NCI-H1105 treated with DMSO at 0.1 percent for 48 hours (cell line): ENCODE measurements at regions not wholly inside any gene's neighbourhood (a gene's known extent, or its start where the extent isn't known, plus 50 kb on each side); places are given as distances from the start of the nearest gene placed in this dataset.

ENCODE experiments used
- DNase-seq: peaks from one replicate; lab custom pipeline; 2025; lab: John Stamatoyannopoulos, UW

DNA sequence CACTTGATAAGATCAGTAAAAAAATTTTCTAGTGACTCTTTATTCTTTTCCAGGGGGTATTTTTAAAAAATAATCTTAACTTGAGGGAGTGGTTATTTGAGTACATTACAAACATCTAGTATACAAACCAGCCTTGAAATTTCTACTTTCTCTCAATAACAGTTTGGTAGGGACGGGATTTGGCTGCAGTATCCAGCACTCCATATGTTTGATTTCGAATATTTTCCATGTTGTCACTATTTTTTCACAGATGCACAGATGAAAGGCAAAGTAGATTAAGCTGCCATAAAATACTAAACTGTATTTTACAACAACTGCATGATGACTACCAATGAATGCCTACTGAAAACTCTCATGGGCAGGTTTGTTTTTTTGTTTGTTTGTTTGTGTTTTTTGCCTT, 225.0 kb downstream of the COX7B2 start:
- DNase-seq = no peak

DNA sequence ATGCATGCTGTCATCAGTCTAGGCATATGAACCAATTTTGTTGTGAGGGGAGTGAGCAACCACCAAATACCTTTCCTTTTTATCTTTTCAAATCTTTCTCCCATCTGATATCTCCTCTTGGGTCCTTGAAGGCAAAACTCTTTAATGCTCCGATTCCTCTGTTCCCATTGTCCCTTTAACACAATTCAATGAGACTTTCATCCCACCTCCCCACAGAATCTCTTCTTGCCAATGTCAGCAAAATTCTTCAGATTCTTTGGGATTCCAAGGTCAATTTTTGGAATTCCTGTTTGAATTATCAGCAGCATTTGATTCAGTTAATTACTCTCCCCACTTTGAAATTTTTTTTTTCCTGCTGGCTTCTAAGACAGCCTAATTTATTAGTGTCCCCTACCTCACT, 232.7 kb downstream of the COX7B2 start:
- DNase-seq = no peak

DNA sequence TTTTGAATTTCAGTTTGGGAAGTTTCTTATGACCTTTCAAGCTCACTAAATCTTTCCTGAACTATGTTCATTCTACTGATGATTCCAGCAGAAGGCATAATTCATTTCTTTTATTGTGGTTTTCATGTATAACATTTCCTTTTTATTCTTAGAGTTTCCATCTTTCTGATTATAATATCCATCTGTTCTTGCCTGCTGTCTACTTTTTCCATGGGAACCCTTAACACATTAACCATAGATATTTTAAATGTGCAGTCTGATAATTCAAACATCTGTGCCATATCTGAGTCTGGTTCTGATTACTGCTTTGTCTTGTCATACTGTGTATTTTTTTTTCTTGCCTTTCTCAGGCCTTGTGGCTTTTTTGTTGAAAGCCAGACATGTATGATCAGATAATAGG, 234.7 kb downstream of the COX7B2 start:
- no peak for DNase-seq

DNA sequence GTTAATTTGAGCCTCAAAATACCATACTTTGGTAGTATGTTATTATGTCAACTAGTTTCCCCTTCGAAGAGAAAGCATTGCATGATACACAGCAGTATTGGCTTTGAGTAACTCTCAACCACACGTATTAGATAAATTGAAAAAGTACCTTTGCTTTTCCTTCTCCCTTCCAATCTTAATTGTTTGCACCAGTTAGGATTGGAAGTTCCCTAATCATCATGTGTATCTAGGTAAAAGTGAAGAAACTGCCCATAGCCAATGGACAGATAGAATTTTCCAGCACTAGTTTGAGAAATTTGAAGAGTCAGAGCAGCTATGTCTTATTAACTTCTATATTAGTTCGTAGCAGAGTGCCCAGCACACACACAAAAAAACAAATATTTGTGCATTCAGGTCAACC, 241.3 kb downstream of the COX7B2 start:
- no peak for DNase-seq

DNA sequence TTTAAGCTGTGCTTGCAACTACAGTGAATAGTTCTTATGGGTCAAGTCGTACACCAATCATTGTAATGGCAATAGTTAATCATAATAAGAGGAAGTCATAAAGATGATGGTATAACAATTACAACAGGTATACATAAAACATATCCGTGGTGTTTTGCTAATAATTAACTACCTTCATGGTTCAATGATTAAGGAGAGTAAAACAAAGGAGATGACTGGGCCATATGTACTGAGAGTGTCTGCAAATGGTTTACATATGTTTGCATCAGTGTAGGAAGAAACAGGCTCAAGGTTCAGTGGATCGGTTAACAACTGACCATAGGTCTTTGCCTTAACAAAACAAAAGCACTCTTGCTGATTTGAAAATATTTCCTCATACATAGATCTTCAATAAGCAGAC, 253.0 kb downstream of the COX7B2 start:
- no peak for DNase-seq

DNA sequence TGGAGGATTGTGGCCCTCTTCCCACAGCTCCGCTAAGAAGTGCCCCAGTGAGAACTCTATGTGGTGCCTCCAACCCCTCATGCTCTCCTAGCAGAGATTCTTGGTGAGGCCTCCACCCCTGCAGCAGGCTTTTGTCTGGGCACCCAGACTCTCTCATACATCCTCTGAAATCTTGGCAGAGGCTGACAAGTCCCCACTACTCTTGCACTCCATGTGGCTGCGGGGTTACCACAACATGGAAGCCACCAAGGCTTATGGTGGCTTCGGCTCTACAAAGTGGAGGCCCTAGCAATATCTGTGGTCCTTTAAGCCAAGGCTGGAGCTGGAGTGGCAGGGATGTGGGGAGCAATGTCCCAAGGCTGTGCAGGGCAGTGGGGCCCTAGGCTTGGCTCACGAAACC, 255.2 kb downstream of the COX7B2 start:
- no peak for DNase-seq

DNA sequence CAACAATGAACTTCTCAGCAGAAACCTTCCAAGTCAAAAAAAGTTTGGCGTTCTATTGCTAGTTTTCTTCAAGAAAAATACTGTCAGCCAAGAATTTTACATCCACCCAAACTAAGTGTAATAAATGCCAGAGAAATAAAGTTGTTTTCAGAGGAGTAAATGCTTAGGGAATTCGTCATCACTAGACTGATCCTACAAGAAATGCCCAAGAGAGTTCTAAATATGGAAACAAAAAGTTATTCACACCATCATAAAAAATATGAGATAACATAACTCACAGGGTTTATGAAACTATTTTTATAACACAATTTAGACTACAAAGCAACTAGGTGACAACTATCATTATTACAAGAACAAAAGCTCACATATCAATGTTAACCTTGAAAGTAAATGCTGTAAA, 259.5 kb upstream of the GABRA2 start:
- no peak for DNase-seq

DNA sequence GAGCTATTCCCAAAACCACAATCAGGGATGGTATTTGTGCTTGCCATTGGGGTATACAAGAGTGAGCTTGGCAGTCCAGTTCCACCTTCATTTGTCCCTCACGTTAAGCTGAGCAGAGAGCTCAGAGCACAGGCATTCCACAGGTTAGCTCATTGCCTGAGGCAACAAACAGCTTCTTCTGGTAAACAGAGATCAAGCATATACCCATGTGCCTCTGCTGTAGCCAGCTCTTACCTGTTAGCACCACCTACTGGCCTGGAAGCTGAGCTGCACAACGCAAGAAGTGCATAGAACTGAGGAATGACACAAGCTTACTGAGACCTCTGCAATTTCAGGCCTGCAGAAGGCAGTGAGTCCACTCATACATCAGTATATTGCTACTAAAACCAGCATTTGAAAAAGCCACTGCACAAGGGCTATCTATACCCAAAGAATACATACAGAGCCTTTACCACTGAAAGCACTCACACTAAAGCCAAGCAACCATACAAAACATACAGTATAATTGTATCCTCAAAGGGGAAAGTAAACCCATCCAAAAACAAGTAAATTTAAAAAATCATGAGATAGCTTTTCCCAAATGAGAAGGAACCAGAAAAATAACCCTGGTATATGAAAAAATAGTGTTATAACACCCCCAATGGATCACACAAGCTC, 258.3 kb upstream of the GABRA2 start:
- DNase-seq = peak; percentile 22

DNA sequence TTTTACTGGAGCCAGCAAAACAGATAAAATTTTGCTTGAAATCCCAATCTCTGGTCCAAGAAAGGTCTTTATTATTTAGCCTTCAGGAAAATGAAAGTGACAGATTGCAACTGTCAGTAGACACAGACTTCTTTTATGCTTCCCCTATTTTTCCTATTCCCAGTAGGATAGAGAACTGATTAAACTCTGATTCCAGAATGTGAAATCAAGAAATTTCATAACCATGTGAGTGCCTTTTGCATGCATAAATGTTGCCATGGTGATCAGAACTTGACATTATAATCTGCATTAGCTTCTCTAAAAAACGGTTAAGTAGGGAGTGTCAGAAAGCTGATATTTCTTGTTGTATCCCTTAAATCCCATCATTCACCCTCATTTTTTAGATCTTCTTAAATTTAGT, 255.2 kb upstream of the GABRA2 start:
- no peak for DNase-seq
